ENCODE measurements at regions not wholly inside any gene's neighbourhood (a gene's known extent, or its start where the extent isn't known, plus 50 kb on each side); places are given as distances from the start of the nearest gene placed in this dataset.

- Mint-ChIP-seq H3K4me1 (no peaks in the 10 kb centered on the region), H3K27me3 (no peaks in the 10 kb centered on the region)
These were observed 124.1 kb upstream of the ACO1 start for GRCh38 chr9:32260151-32260862.

GRCh38 chr9:32264170-32264864 lies 120.1 kb upstream of the ACO1 start:
- no peaks in the 10 kb centered on the region for H3K9me3 Mint-ChIP-seq
- intact Hi-C loops (cut with micrococcal nuclease), result no loop called here
- no peak for DNase-seq
- H3K27me3 Mint-ChIP-seq, result no peaks in the 10 kb centered on the region
- no peaks in the 10 kb centered on the region for H3K4me1 Mint-ChIP-seq
- H3K36me3 Mint-ChIP-seq (ENCODE audit: low read depth), result no peaks in the 10 kb centered on the region
- H3K4me3 Mint-ChIP-seq, result no peak overlapping the region
- H3K27ac Mint-ChIP-seq, result no peak overlapping the region

More at GRCh38 chr9:32260151-32260862, 124.1 kb upstream of the ACO1 start:
- Mint-ChIP-seq H3K36me3 (ENCODE audit: low read depth) (no peaks in the 10 kb centered on the region), H3K27ac (no peak overlapping the region), H3K9me3 (no peaks in the 10 kb centered on the region), H3K4me3 (no peak overlapping the region)
- no peak for DNase-seq
- intact Hi-C loops (cut with micrococcal nuclease), result no loop called here

- H3K27ac Mint-ChIP-seq, result no peak overlapping the region
- no peak overlapping the region for H3K4me3 Mint-ChIP-seq
- H3K27me3 Mint-ChIP-seq, result no peaks in the 10 kb centered on the region
- H3K36me3 Mint-ChIP-seq (ENCODE audit: low read depth), result no peaks in the 10 kb centered on the region
- intact Hi-C loops (cut with micrococcal nuclease), result no loop called here
- H3K9me3 Mint-ChIP-seq, result no peaks in the 10 kb centered on the region
- no peak for DNase-seq
- H3K4me1 Mint-ChIP-seq, result no peaks in the 10 kb centered on the region
These were observed 119.4 kb upstream of the ACO1 start for GRCh38 chr9:32265037-32265436.

- Mint-ChIP-seq H3K4me3 (no peak overlapping the region), H3K36me3 (ENCODE audit: low read depth) (no peaks in the 10 kb centered on the region), H3K27me3 (no peaks in the 10 kb centered on the region), H3K27ac (no peak overlapping the region), H3K9me3 (no peaks in the 10 kb centered on the region), H3K4me1 (no peaks in the 10 kb centered on the region)
- DNase-seq, result no peak
- intact Hi-C loops (cut with micrococcal nuclease), result no loop called here
These were observed 105.5 kb upstream of the ACO1 start for GRCh38 chr9:32278991-32279390.

- no peaks in the 10 kb centered on the region for H3K9me3 Mint-ChIP-seq
- H3K27ac Mint-ChIP-seq, result no peak overlapping the region
- H3K4me1 Mint-ChIP-seq, result no peaks in the 10 kb centered on the region
- no peak overlapping the region for H3K4me3 Mint-ChIP-seq
- no peaks in the 10 kb centered on the region for H3K27me3 Mint-ChIP-seq
- H3K36me3 Mint-ChIP-seq (ENCODE audit: low read depth), result no peaks in the 10 kb centered on the region
- no peak for DNase-seq
- intact Hi-C loops (cut with micrococcal nuclease), result no loop called here
These were observed 94.7 kb upstream of the ACO1 start for GRCh38 chr9:32289756-32290155.

GRCh38 chr9:32291370-32291769 lies 93.1 kb upstream of the ACO1 start:
- Mint-ChIP-seq H3K9me3 (no peaks in the 10 kb centered on the region), H3K4me1 (no peaks in the 10 kb centered on the region), H3K4me3 (no peak overlapping the region), H3K27ac (no peak overlapping the region), H3K36me3 (ENCODE audit: low read depth) (no peaks in the 10 kb centered on the region), H3K27me3 (peaks cover under 1% of the 10 kb centered on the region)
- intact Hi-C loops (cut with micrococcal nuclease), result no loop called here
- DNase-seq, result no peak

GRCh38 chr9:32292611-32293010 lies 91.8 kb upstream of the ACO1 start:
- intact Hi-C loops (cut with micrococcal nuclease), result no loop called here
- H3K9me3 Mint-ChIP-seq, result no peaks in the 10 kb centered on the region
- peaks cover 1% of the 10 kb centered on the region for H3K27me3 Mint-ChIP-seq
- H3K27ac Mint-ChIP-seq, result no peak overlapping the region
- H3K4me3 Mint-ChIP-seq, result no peak overlapping the region
- H3K4me1 Mint-ChIP-seq, result no peaks in the 10 kb centered on the region
- DNase-seq, result no peak
- H3K36me3 Mint-ChIP-seq (ENCODE audit: low read depth), result no peaks in the 10 kb centered on the region

GRCh38 chr9:32293091-32293490 lies 91.4 kb upstream of the ACO1 start:
- Mint-ChIP-seq H3K4me3 (no peak overlapping the region), H3K27ac (no peak overlapping the region), H3K27me3 (peaks cover 1% of the 10 kb centered on the region), H3K9me3 (no peaks in the 10 kb centered on the region), H3K4me1 (no peaks in the 10 kb centered on the region), H3K36me3 (ENCODE audit: low read depth) (no peaks in the 10 kb centered on the region)
- intact Hi-C loops (cut with micrococcal nuclease), result no loop called here
- DNase-seq, result no peak

GRCh38 chr9:32294106-32294505 lies 90.3 kb upstream of the ACO1 start:
- DNase-seq, result no peak
- H3K4me3 Mint-ChIP-seq, result no peak overlapping the region
- no peak overlapping the region for H3K27ac Mint-ChIP-seq
- no peaks in the 10 kb centered on the region for H3K4me1 Mint-ChIP-seq
- intact Hi-C loops (cut with micrococcal nuclease), result no loop called here
- H3K27me3 Mint-ChIP-seq, result peaks cover 3% of the 10 kb centered on the region
- no peaks in the 10 kb centered on the region for H3K36me3 Mint-ChIP-seq (ENCODE audit: low read depth)
- no peaks in the 10 kb centered on the region for H3K9me3 Mint-ChIP-seq

- Mint-ChIP-seq H3K27ac (no peak overlapping the region), H3K27me3 (peaks cover 9% of the 10 kb centered on the region), H3K9me3 (no peaks in the 10 kb centered on the region), H3K4me1 (no peaks in the 10 kb centered on the region), H3K4me3 (no peak overlapping the region), H3K36me3 (ENCODE audit: low read depth) (no peaks in the 10 kb centered on the region)
- DNase-seq, result peak; percentile 5
- intact Hi-C loops (cut with micrococcal nuclease), result no loop called here
These were observed 84.1 kb upstream of the ACO1 start for GRCh38 chr9:32300373-32300772.

- peaks cover 6% of the 10 kb centered on the region for H3K27me3 Mint-ChIP-seq
These were observed 79.9 kb upstream of the ACO1 start for GRCh38 chr9:32304495-32304894.

GRCh38 chr9:32306006-32306405 lies 78.4 kb upstream of the ACO1 start:
- intact Hi-C loops (cut with micrococcal nuclease), result no loop called here
- Mint-ChIP-seq H3K4me3 (no peak overlapping the region), H3K27me3 (peaks cover 2% of the 10 kb centered on the region), H3K27ac (no peak overlapping the region), H3K9me3 (no peaks in the 10 kb centered on the region), H3K4me1 (peaks cover 2% of the 10 kb centered on the region), H3K36me3 (ENCODE audit: low read depth) (no peaks in the 10 kb centered on the region)
- no peak for DNase-seq

More at GRCh38 chr9:32304495-32304894, 79.9 kb upstream of the ACO1 start:
- no peak overlapping the region for H3K27ac Mint-ChIP-seq
- H3K4me3 Mint-ChIP-seq, result no peak overlapping the region
- DNase-seq, result no peak
- H3K4me1 Mint-ChIP-seq, result peaks cover 2% of the 10 kb centered on the region
- H3K36me3 Mint-ChIP-seq (ENCODE audit: low read depth), result no peaks in the 10 kb centered on the region
- H3K9me3 Mint-ChIP-seq, result no peaks in the 10 kb centered on the region
- intact Hi-C loops (cut with micrococcal nuclease), result no loop called here

GRCh38 chr9:32319312-32319929 lies 65.0 kb upstream of the ACO1 start:
- intact Hi-C loops (cut with micrococcal nuclease), result no loop called here

GRCh38 chr9:32322622-32323021 lies 61.8 kb upstream of the ACO1 start:
- DNase-seq, result no peak
- H3K36me3 Mint-ChIP-seq (ENCODE audit: low read depth), result no peaks in the 10 kb centered on the region
- H3K27me3 Mint-ChIP-seq, result no peaks in the 10 kb centered on the region
- H3K9me3 Mint-ChIP-seq, result no peaks in the 10 kb centered on the region
- no peak overlapping the region for H3K27ac Mint-ChIP-seq
- H3K4me3 Mint-ChIP-seq, result no peak overlapping the region
- intact Hi-C loops (cut with micrococcal nuclease), result no loop called here
- H3K4me1 Mint-ChIP-seq, result no peaks in the 10 kb centered on the region

More at GRCh38 chr9:32319312-32319929, 65.0 kb upstream of the ACO1 start:
- Mint-ChIP-seq H3K4me1 (no peaks in the 10 kb centered on the region), H3K4me3 (no peak overlapping the region), H3K9me3 (no peaks in the 10 kb centered on the region), H3K27me3 (no peaks in the 10 kb centered on the region), H3K27ac (no peak overlapping the region), H3K36me3 (ENCODE audit: low read depth) (no peaks in the 10 kb centered on the region)
- no peak for DNase-seq
